ENCODE measurements at regions not wholly inside any gene's neighbourhood (a gene's known extent, or its start where the extent isn't known, plus 50 kb on each side); places are given as distances from the start of the nearest gene placed in this dataset.

GRCh38 chr7:94303695-94304094 is 91.0 kb upstream of the COL1A2 start:
- ChIA-PET CTCF (interaction anchor here (0.6 to 0.7 kb wide), 2 partner anchors 9 to 382 kb away, joined by 3 read pairs; partner anchors contain the start of gene GNG11), POLR2A (no interaction called here)
- TF ChIP-seq, protein P1, sequence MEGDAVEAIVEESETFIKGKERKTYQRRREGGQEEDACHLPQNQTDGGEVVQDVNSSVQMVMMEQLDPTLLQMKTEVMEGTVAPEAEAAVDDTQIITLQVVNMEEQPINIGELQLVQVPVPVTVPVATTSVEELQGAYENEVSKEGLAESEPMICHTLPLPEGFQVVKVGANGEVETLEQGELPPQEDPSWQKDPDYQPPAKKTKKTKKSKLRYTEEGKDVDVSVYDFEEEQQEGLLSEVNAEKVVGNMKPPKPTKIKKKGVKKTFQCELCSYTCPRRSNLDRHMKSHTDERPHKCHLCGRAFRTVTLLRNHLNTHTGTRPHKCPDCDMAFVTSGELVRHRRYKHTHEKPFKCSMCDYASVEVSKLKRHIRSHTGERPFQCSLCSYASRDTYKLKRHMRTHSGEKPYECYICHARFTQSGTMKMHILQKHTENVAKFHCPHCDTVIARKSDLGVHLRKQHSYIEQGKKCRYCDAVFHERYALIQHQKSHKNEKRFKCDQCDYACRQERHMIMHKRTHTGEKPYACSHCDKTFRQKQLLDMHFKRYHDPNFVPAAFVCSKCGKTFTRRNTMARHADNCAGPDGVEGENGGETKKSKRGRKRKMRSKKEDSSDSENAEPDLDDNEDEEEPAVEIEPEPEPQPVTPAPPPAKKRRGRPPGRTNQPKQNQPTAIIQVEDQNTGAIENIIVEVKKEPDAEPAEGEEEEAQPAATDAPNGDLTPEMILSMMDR (IDR thresholded peaks at IDR 0.05; ENCODE audit: unreplicated experiment): no peak
- H3K27ac Mint-ChIP-seq (ENCODE audit: low read depth, unreplicated experiment): no peak overlapping the region
- no TSS peak for BruUV-seq (replicated peaks)
- H3K4me1 Mint-ChIP-seq (ENCODE audit: insufficient read depth, unreplicated experiment): peaks cover 23% of the 10 kb centered on the region
- no peaks in the 10 kb centered on the region for H3K27me3 Mint-ChIP-seq (ENCODE audit: insufficient read depth, unreplicated experiment)
- no peaks in the 10 kb centered on the region for H3K36me3 Mint-ChIP-seq (ENCODE audit: insufficient read depth, unreplicated experiment)
- DNase-seq (ENCODE audit: unreplicated experiment): no peak
- H3K9me3 Mint-ChIP-seq (ENCODE audit: unreplicated experiment): peaks cover 21% of the 10 kb centered on the region
- no peak overlapping the region for H3K4me3 Mint-ChIP-seq (ENCODE audit: unreplicated experiment)
- intact Hi-C loops (cut with micrococcal nuclease): no loop called here

- Mint-ChIP-seq H3K9me3 (ENCODE audit: unreplicated experiment) (peaks cover 29% of the 10 kb centered on the region), H3K4me1 (ENCODE audit: insufficient read depth, unreplicated experiment) (peaks cover 18% of the 10 kb centered on the region), H3K36me3 (ENCODE audit: insufficient read depth, unreplicated experiment) (no peaks in the 10 kb centered on the region), H3K27ac (ENCODE audit: low read depth, unreplicated experiment) (no peak overlapping the region), H3K4me3 (ENCODE audit: unreplicated experiment) (no peak overlapping the region), H3K27me3 (ENCODE audit: insufficient read depth, unreplicated experiment) (no peaks in the 10 kb centered on the region)
- no TSS peak for BruUV-seq (replicated peaks)
- intact Hi-C loops (cut with micrococcal nuclease): no loop called here
- ChIA-PET CTCF (no interaction called here), POLR2A (interaction anchor here (1.0 kb wide), 1 partner anchor 10 kb away, joined by 5 read pairs; no protein-coding TSS in a partner anchor)
- no peak for DNase-seq (ENCODE audit: unreplicated experiment)
- TF ChIP-seq, protein P1 (IDR thresholded peaks at IDR 0.05; ENCODE audit: unreplicated experiment): no peak
These were observed 89.8 kb upstream of the COL1A2 start for GRCh38 chr7:94304878-94305277.

GRCh38 chr7:94305836-94306235 is 88.9 kb upstream of the COL1A2 start:
- Mint-ChIP-seq H3K36me3 (ENCODE audit: insufficient read depth, unreplicated experiment) (no peaks in the 10 kb centered on the region), H3K4me3 (ENCODE audit: unreplicated experiment) (no peak overlapping the region), H3K27ac (ENCODE audit: low read depth, unreplicated experiment) (no peak overlapping the region), H3K9me3 (ENCODE audit: unreplicated experiment) (peaks cover 30% of the 10 kb centered on the region), H3K4me1 (ENCODE audit: insufficient read depth, unreplicated experiment) (peaks cover 11% of the 10 kb centered on the region), H3K27me3 (ENCODE audit: insufficient read depth, unreplicated experiment) (no peaks in the 10 kb centered on the region)
- POLR2A ChIA-PET: no interaction called here
- DNase-seq (ENCODE audit: unreplicated experiment): no peak
- TF ChIP-seq, protein P1 (IDR thresholded peaks at IDR 0.05; ENCODE audit: unreplicated experiment): no peak
- no TSS peak for BruUV-seq (replicated peaks)
- intact Hi-C loops (cut with micrococcal nuclease): no loop called here
- CTCF ChIA-PET: interaction anchor here (0.8 to 1.2 kb wide), 2 partner anchors 10 to 90 kb away, joined by 3 to 4 read pairs; no protein-coding TSS in a partner anchor

DNA sequence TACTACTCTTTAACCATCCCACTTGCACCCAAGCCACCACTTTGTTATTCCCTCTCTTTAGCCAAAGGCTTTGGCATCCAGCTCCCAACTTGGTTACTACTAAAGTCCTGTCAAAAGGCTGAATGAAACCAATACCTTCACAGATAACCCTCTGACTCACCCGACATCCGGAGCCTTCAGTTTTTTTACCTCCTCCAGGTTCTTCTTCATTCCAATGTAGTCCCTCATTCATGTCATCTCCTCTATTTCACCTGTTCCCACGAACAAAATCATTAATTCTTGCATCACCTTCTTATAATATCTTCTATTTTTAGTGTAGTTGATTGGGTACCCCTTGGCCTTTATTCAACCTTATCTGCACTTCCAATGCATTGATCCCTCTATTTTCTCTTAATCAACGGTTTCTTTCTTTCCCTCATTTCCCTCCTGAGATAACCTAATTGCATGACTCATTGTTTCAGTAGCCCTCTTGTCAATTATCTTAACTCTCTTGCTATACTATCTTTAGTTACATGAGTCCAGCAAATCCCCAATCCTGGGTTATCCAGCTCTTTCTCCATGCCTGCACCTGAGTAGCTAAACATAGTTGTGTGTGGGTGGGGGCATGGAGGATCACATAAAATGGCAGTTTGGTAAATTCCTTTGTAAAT is 87.2 kb upstream of the COL1A2 start:
- no peak overlapping the region for H3K4me3 Mint-ChIP-seq (ENCODE audit: unreplicated experiment)
- H3K4me1 Mint-ChIP-seq (ENCODE audit: insufficient read depth, unreplicated experiment): no peaks in the 10 kb centered on the region
- H3K36me3 Mint-ChIP-seq (ENCODE audit: insufficient read depth, unreplicated experiment): no peaks in the 10 kb centered on the region
- H3K27ac Mint-ChIP-seq (ENCODE audit: low read depth, unreplicated experiment): no peak overlapping the region
- ChIA-PET CTCF (interaction anchor here (0.7 to 0.9 kb wide), 2 partner anchors 128 to 580 kb away, joined by 4 to 6 read pairs; no protein-coding TSS in a partner anchor), POLR2A (no interaction called here)
- no TSS peak for BruUV-seq (replicated peaks)
- H3K27me3 Mint-ChIP-seq (ENCODE audit: insufficient read depth, unreplicated experiment): no peaks in the 10 kb centered on the region
- intact Hi-C loops (cut with micrococcal nuclease): no loop called here
- TF ChIP-seq, protein P1 (IDR thresholded peaks at IDR 0.05; ENCODE audit: unreplicated experiment): no peak
- peaks cover 30% of the 10 kb centered on the region for H3K9me3 Mint-ChIP-seq (ENCODE audit: unreplicated experiment)
- no peak for DNase-seq (ENCODE audit: unreplicated experiment)
